ENCODE measurements at regions not wholly inside any gene's neighbourhood (a gene's known extent, or its start where the extent isn't known, plus 50 kb on each side); places are given as distances from the start of the nearest gene placed in this dataset.
A peak's percentile ranks its signal among the peaks of the same experiment; 100 is the strongest.
"Not testable (repeated sequence)": the region's sequence is repeated elsewhere in the genome, so short reads cannot be mapped to it uniquely, and the experiment has no call there.

GRCh38 chr1:4068076-4068475 lies 168.0 kb upstream of the C1orf174 start:
- DNase-seq: no peak

- peak; percentile 63 for DNase-seq
These were observed 171.6 kb upstream of the C1orf174 start for GRCh38 chr1:4071653-4072052.

GRCh38 chr1:4072481-4073153 lies 172.5 kb upstream of the C1orf174 start:
- no peak for DNase-seq

- DNase-seq: no peak
These were observed 175.6 kb upstream of the C1orf174 start for GRCh38 chr1:4075436-4076225.

- DNase-seq: no peak
These were observed 176.3 kb upstream of the C1orf174 start for GRCh38 chr1:4076346-4076745.

- not testable (repeated sequence) for DNase-seq
These were observed 178.3 kb upstream of the C1orf174 start for GRCh38 chr1:4078091-4078962.

- no peak for DNase-seq
These were observed 179.7 kb upstream of the C1orf174 start for GRCh38 chr1:4079815-4080214.

GRCh38 chr1:4081806-4082711 lies 182.0 kb upstream of the C1orf174 start:
- no peak for DNase-seq

GRCh38 chr1:4083231-4084047 lies 183.4 kb upstream of the C1orf174 start:
- DNase-seq: no peak

- no peak for DNase-seq
These were observed 184.0 kb upstream of the C1orf174 start for GRCh38 chr1:4084048-4084431.

GRCh38 chr1:4084446-4084845 lies 184.4 kb upstream of the C1orf174 start:
- DNase-seq: no peak

- no peak for DNase-seq
These were observed 184.8 kb upstream of the C1orf174 start for GRCh38 chr1:4084896-4085295.

GRCh38 chr1:4085546-4085945 lies 185.5 kb upstream of the C1orf174 start:
- no peak for DNase-seq

GRCh38 chr1:4086085-4086850 lies 186.2 kb upstream of the C1orf174 start:
- DNase-seq: no peak

GRCh38 chr1:4086921-4087320 lies 186.8 kb upstream of the C1orf174 start:
- DNase-seq: no peak

GRCh38 chr1:4087530-4088420 lies 187.7 kb upstream of the C1orf174 start:
- DNase-seq: no peak

GRCh38 chr1:4088676-4089075 lies 188.6 kb upstream of the C1orf174 start:
- DNase-seq: no peak

GRCh38 chr1:4089421-4090175 lies 189.5 kb upstream of the C1orf174 start:
- DNase-seq: no peak

GRCh38 chr1:4090556-4090955 lies 190.5 kb upstream of the C1orf174 start:
- no peak for DNase-seq

Data from right forelimb (tissue), 1 donor.